K562 (cell line): ENCODE measurements at regions not wholly inside any gene's neighbourhood (a gene's known extent, or its start where the extent isn't known, plus 50 kb on each side); places are given as distances from the start of the nearest gene placed in this dataset.

Experiments
- ATAC-seq: fragments of 200-7000 bp; cut with Tn5 transposase; 3 replicates; pipeline ENCODE4 v1.9.1; 2020; ENCODE audit warnings: moderate library complexity
- BruUV-seq: library from RNA; stranded (reverse); fragments of 400-500 nt; replicated peaks from 2 replicates; lab custom pipeline; 2021; lab: Mats Ljungman, UMichigan
- CTCF ChIA-PET: fragments of 300-600 bp; formaldehyde crosslinking; extraction: SDS; loops from one replicate; lab custom pipeline; 2021; ENCODE audit warnings: low intra/inter-chr PET ratio; lab: Yijun Ruan, JAX
- POLR2A ChIA-PET: fragments of 300-600, 350-650 bp; sonication (Branson Sonifier 250); formaldehyde crosslinking; extraction: SDS; loops from one replicate; lab custom pipeline; 2021; ENCODE audit warnings: antibody characterized with exemption, inconsistent platforms; lab: Yijun Ruan, JAX
- DNase-seq, 4 experiments: peaks; one replicate each; pipeline versions ENCODE4 v3.0.0 to v3.0.0-alpha.2; 2011 to 2018; ENCODE audit warnings: low spot score in 3 of 4, mixed read lengths in 3 of 4; ENCODE audit errors: extremely low read depth in 1 of 4
- FAIRE-seq: peaks from 2 replicates; lab custom pipeline; 2011; peaks lifted over from hg19 to GRCh38; lab: Jason Lieb, UNC
- H2AFZ ChIP-seq: 2 replicates; pipeline ENCODE4 v1.6.0; 2011; ENCODE audit warnings: low read depth, low read length, control low read depth, inconsistent platforms
- H3K27ac ChIP-seq: fragments of 200-600 bp; 3 replicates; pipeline ENCODE4 v1.8.0; 2011; ENCODE audit warnings: low read depth, mild to moderate bottlenecking, control low read depth, inconsistent platforms, low read length, moderate library complexity, mixed read lengths; ENCODE audit errors: extremely low read depth
- H3K27me3 ChIP-seq, 2 experiments: fragments of 300-600 bp in 1 of 2; 2 replicates in 1 of 2; 3 replicates in 1 of 2; pipeline versions ENCODE4 v1.6.0 to v1.8.0; 2011; ENCODE audit warnings: inconsistent platforms in 2 of 2, low read length in 2 of 2, mild to moderate bottlenecking in 1 of 2, mixed read lengths in 1 of 2, moderate library complexity in 1 of 2; ENCODE audit not compliant: control insufficient read depth in 2 of 2, insufficient read depth in 2 of 2
- H3K36me3 ChIP-seq: fragments of 300-600 bp; 3 replicates; pipeline ENCODE4 v1.8.0; 2011; ENCODE audit warnings: mild to moderate bottlenecking, low read length, inconsistent platforms; ENCODE audit not compliant: control insufficient read depth, insufficient read depth
- H3K4me1 ChIP-seq, 2 experiments: fragments of 200-600 bp in 1 of 2; replicated peaks in 1 of 2; 2 replicates in 1 of 2; 3 replicates in 1 of 2; pipeline versions ENCODE4 v1.5.1 to v1.8.0; 2011; ENCODE audit warnings: inconsistent platforms in 2 of 2, low read length in 2 of 2, mild to moderate bottlenecking in 1 of 2, mixed read lengths in 1 of 2, moderate library complexity in 1 of 2; ENCODE audit not compliant: control insufficient read depth in 2 of 2, insufficient read depth in 2 of 2
- H3K4me2 ChIP-seq: 2 replicates; pipeline ENCODE4 v1.6.1; 2011; ENCODE audit warnings: low read length, control low read depth, inconsistent platforms, mixed read lengths; ENCODE audit not compliant: insufficient read depth
- H3K4me3 ChIP-seq: fragments of 200-600 bp; sonication (generic), shearing (Covaris generic); 2 replicates; pipeline ENCODE4 v1.5.1; 2016; ENCODE audit warnings: control low read depth, inconsistent platforms
- H3K79me2 ChIP-seq: fragments of 200-600 bp; 3 replicates; pipeline ENCODE4 v1.8.0; 2011; ENCODE audit warnings: low read length, inconsistent platforms; ENCODE audit not compliant: control insufficient read depth, insufficient read depth
- H3K9ac ChIP-seq, 2 experiments: 2 replicates each; pipeline versions ENCODE4 v1.6.0 to v1.6.1; 2011; ENCODE audit warnings: low read depth in 2 of 2, low read length in 2 of 2, control low read depth in 1 of 2, inconsistent platforms in 1 of 2, mild to moderate bottlenecking in 1 of 2, mixed read lengths in 1 of 2; ENCODE audit not compliant: insufficient read depth in 1 of 2
- H3K9me1 ChIP-seq: one replicate; pipeline ENCODE4 v1.6.0; 2011; ENCODE audit warnings: inconsistent platforms, mild to moderate bottlenecking, low read length, moderate library complexity; ENCODE audit not compliant: control insufficient read depth, insufficient read depth
- H3K9me3 ChIP-seq: replicated peaks from 2 replicates; pipeline ENCODE4 v1.5.1; 2011; ENCODE audit warnings: low read depth, low read length, inconsistent platforms; ENCODE audit not compliant: control insufficient read depth, insufficient read depth
- H4K20me1 ChIP-seq: replicated peaks from 2 replicates; pipeline ENCODE4 v1.6.1; 2011; ENCODE audit warnings: low read length, inconsistent platforms, mixed read lengths; ENCODE audit not compliant: control insufficient read depth, insufficient read depth
- CBX3 ChIP-seq, 2 experiments: IDR thresholded peaks; 1 replicate in 1 of 2; 2 replicates in 1 of 2; pipeline ENCODE4 v1.6.1; 2012; ENCODE audit warnings: inconsistent platforms in 2 of 2, low read length in 2 of 2, borderline replicate concordance in 1 of 2, control low read depth in 1 of 2
- DLX4 ChIP-seq: fragments of 250-450 bp; sonication (Bioruptor Pico); IDR thresholded peaks from 2 replicates; pipeline ENCODE4 v1.6.1; 2021; ENCODE audit warnings: mild to moderate bottlenecking
- HDAC6 ChIP-seq: IDR thresholded peaks from 2 replicates; pipeline ENCODE4 v1.6.1; 2012; ENCODE audit warnings: low read depth, mild to moderate bottlenecking, control low read depth, inconsistent platforms, low read length, moderate library complexity
- MCM5 ChIP-seq: fragments of 450-650 bp; IDR thresholded peaks from 2 replicates; pipeline ENCODE4 v1.6.1; 2016; ENCODE audit warnings: low read depth
- RFX7 ChIP-seq: fragments of 250-450 bp; sonication (Bioruptor Pico); IDR thresholded peaks from 2 replicates; pipeline ENCODE4 v1.5.1; 2021; ENCODE audit warnings: mild to moderate bottlenecking
- SMAD4 ChIP-seq: fragments of 250-450 bp; sonication (Bioruptor Pico); conservative IDR thresholded peaks from 2 replicates; pipeline ENCODE4 v1.8.0; 2021; ENCODE audit warnings: inconsistent platforms, mild to moderate bottlenecking, moderate library complexity
- ZBTB7A ChIP-seq: IDR thresholded peaks from 2 replicates; pipeline ENCODE4 v1.6.1; 2011; ENCODE audit warnings: low read depth, mild to moderate bottlenecking, low read length, moderate library complexity, borderline replicate concordance; ENCODE audit not compliant: control insufficient read depth
- WGBS: fragments of 100-300 bp; shearing (Covaris generic); methylation state at CpG from one replicate; pipeline ENCODE4 v1.1.6; 2016; ENCODE audit warnings: low coverage, mixed read lengths; ENCODE audit not compliant: insufficient coverage; ENCODE audit errors: missing lambda C conversion rate; 5-methylcytosine and 5-hydroxymethylcytosine counted together
- in situ Hi-C: fragments of 300-500 bp; cut with MboI; formaldehyde crosslinking; loops from 4 replicates; pipeline ENCODE4 v1.15.0; 2018; ENCODE audit warnings: inconsistent platforms, mixed read lengths
- intact Hi-C: fragments of 100-400 bp; cut with micrococcal nuclease; formaldehyde crosslinking; loops from 2 replicates; pipeline ENCODE4 v1.14.2; 2022

GRCh38 chr2:225793736-225794550 is 394.4 kb downstream of the NYAP2 start:
- H3K4me2 ChIP-seq, result no peak overlapping the region
- 0% methylated on average over 2 of the region's 2 CpGs for WGBS
- POLR2A ChIA-PET, result no interaction called here
- no peaks in the 10 kb centered on the region for H3K4me1 ChIP-seq
- DNase-seq (no peak), ATAC-seq (no peak), FAIRE-seq (no peak)
- H3K9me1 ChIP-seq, result no peaks in the 10 kb centered on the region
- no peaks in the 10 kb centered on the region for H3K27me3 ChIP-seq
- H4K20me1 ChIP-seq, result no peaks in the 10 kb centered on the region
- H2AFZ ChIP-seq, result no peak overlapping the region
- no peak for TF ChIP-seq DLX4 (CRISPR knock-in tag)
- no peak for TF ChIP-seq HDAC6
- TF ChIP-seq ZBTB7A, result no peak
- no peak for TF ChIP-seq CBX3 (IDR thresholded peaks at IDR 0.05; ENCODE audit: borderline replicate concordance in 1 of 2, low read length in 2 of 2)
- no peak for TF ChIP-seq RFX7 (CRISPR knock-in tag)
- no peak for TF ChIP-seq MCM5
- no peak for TF ChIP-seq SMAD4 (CRISPR knock-in tag)
- H3K9ac ChIP-seq, result no peak overlapping the region
- in situ Hi-C loops, result no loop called here
- no peak overlapping the region for H3K27ac ChIP-seq
- no TSS peak for BruUV-seq
- no peak overlapping the region for H3K4me3 ChIP-seq
- no peaks in the 10 kb centered on the region for H3K9me3 ChIP-seq
- CTCF ChIA-PET, result interaction anchor here (0.5 kb wide), 1 partner anchor 574 kb away, joined by 4 read pairs; no protein-coding TSS in a partner anchor
- no peaks in the 10 kb centered on the region for H3K36me3 ChIP-seq
- no peaks in the 10 kb centered on the region for H3K79me2 ChIP-seq
- intact Hi-C loops, result no loop called here
